ENCODE measurements at regions not wholly inside any gene's neighbourhood (a gene's known extent, or its start where the extent isn't known, plus 50 kb on each side); places are given as distances from the start of the nearest gene placed in this dataset.
A peak's percentile ranks its signal among the peaks of the same experiment; 100 is the strongest.

- H3K27me3 ChIP-seq (replicated peaks; ENCODE audit: insufficient read depth, low read length), result peaks cover 8% of the 10 kb centered on the region; the same call in 1 of the 2 replicates
- no peaks in the 10 kb centered on the region for H4K20me1 ChIP-seq (ENCODE audit: insufficient read depth, low read length)
- DNase-seq, result peak; percentile 30
- no peaks in the 10 kb centered on the region for H3K36me3 ChIP-seq (replicated peaks; ENCODE audit: insufficient read depth, low read length)
- H3K27ac ChIP-seq (ENCODE audit: low read length), result no peak overlapping the region
- no peaks in the 10 kb centered on the region for H3K4me1 ChIP-seq (ENCODE audit: low read length)
- H3K9ac ChIP-seq (ENCODE audit: low read length), result no peak overlapping the region
- TF ChIP-seq CTCF (IDR thresholded peaks at IDR 0.05; ENCODE audit: low read length), result peak; percentile 55
- no peak for TF ChIP-seq EZH2 (optimal IDR thresholded peaks at IDR 0.05; ENCODE audit: low read depth, low read length)
- H3K4me2 ChIP-seq (ENCODE audit: low read depth, low read length), result no peak overlapping the region
- H3K4me3 ChIP-seq (ENCODE audit: low read length), result no peak overlapping the region
- H3K9me3 ChIP-seq (replicated peaks; ENCODE audit: insufficient read depth, low read length), result no peaks in the 10 kb centered on the region
- H3K9me2 ChIP-seq (replicated peaks; ENCODE audit: insufficient read depth, low read length), result no peaks in the 10 kb centered on the region
- H3F3A ChIP-seq (ENCODE audit: insufficient read depth, low read length), result no peaks in the 10 kb centered on the region
- no peaks in the 10 kb centered on the region for H3K79me2 ChIP-seq (ENCODE audit: low read length)
- H2AFZ ChIP-seq (ENCODE audit: low read length), result no peak overlapping the region
Measured at GRCh38 chr2:120436885-120437603, 91.1 kb downstream of the INHBB start.

- peaks cover 13% of the 10 kb centered on the region; the same call in 1 of the 2 replicates for H3K27me3 ChIP-seq (replicated peaks; ENCODE audit: insufficient read depth, low read length)
- H3K9ac ChIP-seq (ENCODE audit: low read length), result no peak overlapping the region
- no peaks in the 10 kb centered on the region for H3K4me1 ChIP-seq (ENCODE audit: low read length)
- H3K4me2 ChIP-seq (ENCODE audit: low read depth, low read length), result no peak overlapping the region
- no peak for DNase-seq
- H3K4me3 ChIP-seq (ENCODE audit: low read length), result no peak overlapping the region
- no peaks in the 10 kb centered on the region for H3K9me2 ChIP-seq (replicated peaks; ENCODE audit: insufficient read depth, low read length)
- H2AFZ ChIP-seq (ENCODE audit: low read length), result no peak overlapping the region
- no peaks in the 10 kb centered on the region for H4K20me1 ChIP-seq (ENCODE audit: insufficient read depth, low read length)
- H3K9me3 ChIP-seq (replicated peaks; ENCODE audit: insufficient read depth, low read length), result no peaks in the 10 kb centered on the region
- no peak; the same call in 1 of the 2 replicates for TF ChIP-seq CTCF (IDR thresholded peaks at IDR 0.05; ENCODE audit: low read length)
- no peak for TF ChIP-seq EZH2 (optimal IDR thresholded peaks at IDR 0.05; ENCODE audit: low read depth, low read length)
- no peak for TF ChIP-seq EZH2phosphoT487 (IDR thresholded peaks at IDR 0.05; ENCODE audit: low read length)
- no peaks in the 10 kb centered on the region for H3K36me3 ChIP-seq (replicated peaks; ENCODE audit: insufficient read depth, low read length)
- H3K27ac ChIP-seq (ENCODE audit: low read length), result no peak overlapping the region
- no peaks in the 10 kb centered on the region for H3K79me2 ChIP-seq (ENCODE audit: low read length)
- no peaks in the 10 kb centered on the region for H3F3A ChIP-seq (ENCODE audit: insufficient read depth, low read length)
Measured at GRCh38 chr2:120437604-120438000, 91.7 kb downstream of the INHBB start.

DNA sequence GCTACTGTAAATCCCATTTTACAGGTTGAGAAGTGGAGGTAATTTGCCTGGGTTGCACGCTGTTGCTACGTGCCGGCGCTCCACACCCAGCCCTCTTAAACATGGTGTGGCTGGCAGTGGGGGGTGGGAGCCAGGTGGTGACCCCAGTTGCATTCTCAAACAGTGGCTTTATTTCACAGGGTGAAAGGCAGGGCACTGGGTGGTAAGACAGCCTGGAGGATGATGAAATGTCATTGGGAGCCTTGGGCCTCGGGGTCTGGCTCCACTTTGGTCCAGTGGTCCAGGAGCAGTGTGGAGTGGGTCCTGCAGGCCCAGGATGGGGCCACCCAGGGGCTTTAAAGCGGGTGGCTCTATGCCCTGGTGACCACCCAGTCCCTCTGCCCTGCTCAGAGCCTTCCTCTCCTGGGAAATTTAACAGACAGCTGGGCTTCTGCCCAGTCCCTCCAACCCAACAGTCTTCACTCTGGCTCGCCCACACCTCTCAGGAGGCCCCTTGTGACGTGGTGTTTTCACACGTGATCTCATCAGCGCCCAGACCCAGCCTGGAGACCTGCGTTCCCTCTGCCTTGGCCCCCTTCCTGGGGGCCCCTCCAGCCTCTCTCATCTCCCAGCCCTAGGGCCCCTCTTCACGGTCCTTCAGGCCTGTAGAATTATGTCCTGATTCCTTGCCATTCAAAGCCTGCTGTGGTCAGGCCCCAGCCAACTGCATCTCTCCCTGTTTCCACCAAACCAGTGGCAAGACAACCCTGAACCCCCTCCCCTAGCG lies 92.5 kb downstream of the INHBB start:
- Histone ChIP-seq H3K27me3 (replicated peaks; ENCODE audit: insufficient read depth, low read length) (peaks cover 13% of the 10 kb centered on the region; the same call in 1 of the 2 replicates), H2AFZ (ENCODE audit: low read length) (no peak overlapping the region), H3K4me2 (ENCODE audit: low read depth, low read length) (no peak overlapping the region), H3K9me2 (replicated peaks; ENCODE audit: insufficient read depth, low read length) (no peaks in the 10 kb centered on the region), H4K20me1 (ENCODE audit: insufficient read depth, low read length) (no peaks in the 10 kb centered on the region), H3K9me3 (replicated peaks; ENCODE audit: insufficient read depth, low read length) (no peaks in the 10 kb centered on the region), H3K4me3 (ENCODE audit: low read length) (no peak overlapping the region), H3K9ac (ENCODE audit: low read length) (no peak overlapping the region), H3F3A (ENCODE audit: insufficient read depth, low read length) (no peaks in the 10 kb centered on the region), H3K36me3 (replicated peaks; ENCODE audit: insufficient read depth, low read length) (no peaks in the 10 kb centered on the region), H3K79me2 (ENCODE audit: low read length) (no peaks in the 10 kb centered on the region), H3K4me1 (ENCODE audit: low read length) (no peaks in the 10 kb centered on the region), H3K27ac (ENCODE audit: low read length) (no peak overlapping the region)
- TF ChIP-seq EZH2 (optimal IDR thresholded peaks at IDR 0.05; ENCODE audit: low read depth, low read length), result no peak
- no peak for TF ChIP-seq EZH2phosphoT487 (IDR thresholded peaks at IDR 0.05; ENCODE audit: low read length)
- TF ChIP-seq CTCF (IDR thresholded peaks at IDR 0.05; ENCODE audit: low read length), result no peak
- no peak for DNase-seq

Data from MM.1S (cell line).